NCI-H748 (cell line): ENCODE measurements at regions not wholly inside any gene's neighbourhood (a gene's known extent, or its start where the extent isn't known, plus 50 kb on each side); places are given as distances from the start of the nearest gene placed in this dataset.
"Not testable (repeated sequence)": the region's sequence is repeated elsewhere in the genome, so short reads cannot be mapped to it uniquely, and the experiment has no call there.

ENCODE experiments used
- DNase-seq: peaks from one replicate; lab custom pipeline; 2025; ENCODE audit not compliant: unreplicated experiment; lab: John Stamatoyannopoulos, UW

- no peak for DNase-seq
Observed at GRCh38 chr10:123375097-123375496, 220.9 kb downstream of the BUB3 start.

GRCh38 chr10:123375738-123376137 is 221.5 kb downstream of the BUB3 start:
- DNase-seq, result no peak

GRCh38 chr10:123377883-123378282 is 223.7 kb downstream of the BUB3 start:
- no peak for DNase-seq

DNA sequence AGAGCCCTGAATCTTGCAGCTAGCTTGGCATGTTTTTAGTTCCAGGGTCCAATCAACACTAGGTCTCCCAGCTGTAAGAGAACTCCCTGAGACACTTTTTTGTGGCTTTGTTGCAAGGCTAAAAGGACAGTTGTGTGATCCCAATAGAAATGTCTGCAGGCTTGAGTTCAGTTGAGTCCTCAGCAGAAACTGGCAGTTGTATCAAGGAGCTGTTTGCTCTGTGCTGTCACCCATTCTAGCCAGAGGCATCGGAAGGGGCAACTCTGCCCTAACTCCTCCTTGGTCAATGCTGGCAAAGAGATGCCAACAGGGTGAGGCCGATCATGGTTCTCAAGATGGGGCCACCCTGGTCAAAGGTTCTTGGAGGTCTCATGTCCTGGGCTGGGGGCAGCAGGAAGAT is 224.1 kb downstream of the BUB3 start:
- DNase-seq, result no peak

DNA sequence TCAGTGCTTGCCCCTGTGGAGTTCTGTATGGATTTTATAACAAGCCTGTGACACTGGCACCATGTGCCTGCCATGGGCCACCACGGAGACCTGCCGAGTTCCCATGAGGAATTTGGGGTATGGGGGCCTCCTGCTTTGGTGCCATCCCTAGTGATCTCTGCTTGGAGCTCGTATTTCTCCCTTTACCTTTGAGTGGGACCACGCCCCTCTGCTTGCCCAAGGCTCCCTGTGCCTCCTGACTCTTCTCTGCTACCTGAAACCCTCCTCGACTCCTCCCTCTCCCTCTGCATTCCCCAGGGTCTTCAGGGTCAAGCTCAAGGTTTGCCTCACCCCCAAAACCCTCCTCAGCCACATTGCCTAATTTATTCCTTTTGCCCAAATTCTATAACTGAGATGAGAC is 225.0 kb downstream of the BUB3 start:
- DNase-seq, result no peak

DNA sequence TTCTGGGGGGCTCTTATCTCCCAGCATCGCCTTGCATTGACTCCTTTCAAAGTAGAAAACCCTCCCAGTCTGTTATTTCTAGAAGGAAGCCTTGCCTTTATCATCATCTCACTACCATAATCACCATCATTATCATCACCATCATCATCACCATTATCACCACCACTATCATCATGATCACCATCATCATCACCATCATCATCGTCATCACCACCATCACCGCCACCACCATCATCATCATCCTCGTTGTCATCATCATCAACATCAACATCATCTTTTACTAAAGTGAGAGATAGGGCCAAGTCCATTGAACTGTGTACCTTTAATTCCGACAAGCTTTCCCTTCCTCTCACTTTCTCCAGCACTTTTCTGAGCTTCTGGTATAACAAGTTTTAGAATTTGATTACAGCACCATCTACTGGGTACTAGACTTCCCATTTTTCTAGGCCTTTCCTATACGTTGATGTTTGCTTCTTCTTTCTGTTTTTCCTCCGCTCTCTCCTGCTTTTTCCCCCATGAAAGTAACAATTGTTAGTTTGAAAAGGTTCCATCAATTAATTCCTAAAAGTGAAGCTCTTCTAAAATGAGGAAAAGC is 226.4 kb downstream of the BUB3 start:
- DNase-seq, result peak; percentile 56

DNA sequence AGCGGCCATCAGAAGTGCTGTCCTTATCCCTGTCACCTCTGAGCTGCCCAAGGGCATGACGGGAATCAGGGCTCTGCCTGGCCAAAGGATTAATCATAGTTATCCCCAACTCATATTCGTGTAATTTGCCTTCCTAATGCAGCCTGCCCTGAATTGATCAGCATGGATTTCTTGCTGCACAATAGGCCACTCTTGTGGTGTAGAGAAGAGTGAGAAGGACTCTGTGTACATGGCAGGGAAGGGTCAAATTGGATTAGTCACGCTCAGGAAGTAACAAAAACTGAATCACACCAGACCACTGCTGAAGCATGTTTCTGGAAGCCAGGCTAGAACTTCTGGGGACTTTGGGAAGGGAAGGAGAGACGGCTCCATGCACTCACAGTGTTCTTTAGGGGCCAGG is 227.0 kb downstream of the BUB3 start:
- no peak for DNase-seq

- DNase-seq, result no peak
Observed at GRCh38 chr10:123382491-123382890, 228.3 kb downstream of the BUB3 start.

- DNase-seq, result no peak
Observed at GRCh38 chr10:123385508-123386080, 231.4 kb downstream of the BUB3 start.

- no peak for DNase-seq
Observed at GRCh38 chr10:123389520-123389919, 235.3 kb downstream of the BUB3 start.

DNA sequence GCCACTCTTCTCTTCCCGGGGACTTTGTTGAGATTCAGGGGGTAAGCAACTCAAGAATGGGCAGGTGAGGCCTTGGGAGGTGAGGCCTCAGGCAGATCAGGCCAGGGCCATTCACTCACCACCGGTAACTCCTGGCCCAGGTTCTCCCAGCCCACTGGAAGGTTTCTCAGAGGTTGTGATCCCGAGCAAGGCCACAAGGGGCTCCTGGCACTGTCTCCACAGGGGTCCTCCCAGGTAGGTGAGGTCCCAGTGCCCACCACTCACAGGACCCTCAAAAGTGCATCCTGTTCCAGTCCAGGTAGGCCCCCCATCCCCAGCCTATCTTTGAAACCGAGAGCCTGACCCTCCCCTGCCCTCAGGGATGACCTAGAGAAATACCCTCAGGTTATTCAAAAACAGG is 236.1 kb downstream of the BUB3 start:
- DNase-seq, result no peak

- no peak for DNase-seq
Observed at GRCh38 chr10:123390874-123391273, 236.7 kb downstream of the BUB3 start.

DNA sequence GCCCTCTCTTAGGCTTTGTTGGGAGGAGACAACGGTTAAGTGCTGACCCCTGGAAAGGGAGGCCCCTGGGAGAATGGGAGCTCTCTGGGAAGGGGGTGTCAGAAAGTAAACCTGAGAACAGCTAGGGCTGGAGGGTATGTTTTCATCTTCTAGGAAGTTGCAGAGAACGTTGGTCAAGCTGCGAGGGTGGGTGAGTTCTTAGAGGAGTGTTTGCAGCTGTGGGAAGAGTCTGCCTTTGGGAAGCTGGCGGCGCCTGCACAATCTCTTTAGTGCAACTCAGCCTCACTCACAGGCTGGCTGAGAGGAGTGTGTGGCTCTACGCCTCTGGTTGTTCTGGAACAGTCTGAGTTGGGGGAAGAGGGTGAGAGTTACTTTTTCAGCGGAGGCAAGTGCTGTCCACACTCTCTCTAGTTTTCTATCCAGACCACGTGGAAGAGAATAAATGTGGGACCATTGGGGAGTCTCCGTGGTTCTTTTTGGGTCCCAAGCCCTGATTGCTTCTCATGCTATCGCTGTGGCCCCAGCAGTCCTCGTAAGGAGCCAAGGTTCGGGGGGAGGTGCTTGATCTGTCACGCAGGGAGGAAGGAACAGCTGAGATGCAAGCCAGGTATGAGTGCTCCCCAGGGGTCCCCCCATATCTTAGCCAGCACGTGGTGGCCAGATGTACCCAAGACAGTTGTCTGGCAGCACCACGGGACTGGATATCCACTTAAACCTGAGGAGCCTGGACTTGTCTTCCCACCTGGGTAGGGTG is 237.2 kb downstream of the BUB3 start:
- DNase-seq, result no peak

- DNase-seq, result peak; percentile 10
Observed at GRCh38 chr10:123392182-123392963, 238.2 kb downstream of the BUB3 start.

DNA sequence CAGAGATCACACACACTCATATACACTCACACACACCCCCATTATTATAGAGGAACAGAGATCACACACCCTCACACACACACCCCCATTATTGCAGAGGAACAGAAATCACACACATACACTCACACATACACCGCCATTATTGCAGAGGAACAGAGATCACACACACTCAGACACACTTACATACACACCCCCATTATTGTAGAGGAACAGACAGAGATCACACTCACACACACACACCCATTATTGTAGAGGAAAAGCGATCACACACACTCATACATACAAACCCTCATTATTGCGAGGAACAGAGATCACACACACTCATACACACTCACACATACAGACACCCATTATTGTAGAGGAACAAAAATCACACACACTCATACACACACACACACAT is 239.0 kb downstream of the BUB3 start:
- DNase-seq, result no peak

GRCh38 chr10:123394382-123394781 is 240.2 kb downstream of the BUB3 start:
- no peak for DNase-seq

DNA sequence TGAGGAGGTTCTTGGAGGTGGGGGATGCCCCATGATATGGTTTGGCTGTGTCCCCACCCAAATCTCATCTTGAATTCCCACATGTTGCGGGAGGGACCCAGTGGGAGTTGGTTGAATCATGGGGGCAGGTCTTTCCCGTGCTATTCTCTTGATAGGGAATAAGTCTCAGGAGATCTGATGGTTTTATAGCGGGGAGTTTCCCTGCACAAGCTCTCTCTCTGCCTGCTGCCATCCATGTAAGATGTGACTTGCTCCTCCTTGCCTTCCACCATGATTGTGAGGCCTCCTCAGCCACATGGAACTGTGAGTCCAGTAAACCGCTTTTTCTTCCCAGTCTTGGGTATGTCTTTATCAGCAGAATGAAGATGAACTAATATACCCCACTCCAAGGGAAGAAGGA is 241.0 kb downstream of the BUB3 start:
- DNase-seq, result not testable (repeated sequence)

DNA sequence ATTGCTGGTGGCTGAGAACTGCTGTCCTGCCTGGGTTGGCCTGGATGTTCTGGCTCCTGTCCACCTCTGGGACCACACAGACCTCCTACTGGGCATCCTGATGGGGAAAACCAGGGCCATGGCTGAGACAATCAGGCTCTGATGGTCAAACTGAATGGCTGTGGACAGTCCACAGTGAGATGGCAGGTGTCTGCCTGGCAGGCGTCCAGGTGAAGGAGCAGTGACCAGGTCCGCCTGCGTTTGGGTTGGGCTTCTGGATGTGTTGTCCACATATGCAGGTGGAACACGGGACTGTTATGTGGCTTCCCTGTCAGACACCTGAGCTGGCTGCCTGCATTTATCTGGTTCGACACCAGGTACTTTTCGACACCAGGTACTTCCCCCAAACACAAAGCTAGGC is 241.7 kb downstream of the BUB3 start:
- no peak for DNase-seq

DNA sequence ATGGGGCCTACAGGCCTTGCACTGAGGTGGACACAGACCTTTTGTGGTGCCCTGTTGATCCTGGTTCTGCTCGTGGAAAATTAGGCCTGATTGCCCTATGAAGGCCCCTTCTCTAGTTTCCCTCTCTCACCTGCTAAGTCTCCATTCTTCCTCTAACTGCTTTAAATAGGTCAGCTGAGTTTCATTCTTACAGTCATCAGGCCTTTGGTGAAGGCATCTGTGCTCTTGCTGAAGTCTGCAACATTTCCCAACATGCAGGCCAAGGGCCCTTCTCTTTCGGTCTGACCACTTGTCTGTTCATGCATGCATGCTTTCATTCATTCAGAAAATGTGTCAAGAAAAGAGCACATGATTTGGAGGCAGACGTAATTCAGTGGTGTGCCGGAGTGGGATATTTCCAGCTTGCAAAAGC is 244.0 kb downstream of the BUB3 start:
- no peak for DNase-seq

DNA sequence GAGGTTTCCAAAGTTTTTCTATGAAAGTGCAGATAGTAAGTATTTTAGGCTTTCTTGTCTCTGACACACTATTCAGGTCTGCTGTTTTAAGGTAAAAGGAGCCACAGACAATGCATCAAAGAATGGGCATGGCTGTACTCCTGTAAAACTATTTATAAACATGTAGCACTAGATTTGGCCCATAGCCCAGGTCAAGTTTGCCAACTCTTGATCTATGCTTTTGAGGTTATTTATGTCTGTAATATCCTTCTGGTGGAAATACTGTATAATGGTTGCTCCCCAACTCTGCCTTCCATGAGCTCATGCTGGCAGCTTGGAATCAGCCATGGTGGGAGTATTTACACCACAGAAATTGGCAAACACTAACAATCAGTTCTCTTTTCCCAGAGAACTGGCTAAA is 244.6 kb downstream of the BUB3 start:
- no peak for DNase-seq

DNA sequence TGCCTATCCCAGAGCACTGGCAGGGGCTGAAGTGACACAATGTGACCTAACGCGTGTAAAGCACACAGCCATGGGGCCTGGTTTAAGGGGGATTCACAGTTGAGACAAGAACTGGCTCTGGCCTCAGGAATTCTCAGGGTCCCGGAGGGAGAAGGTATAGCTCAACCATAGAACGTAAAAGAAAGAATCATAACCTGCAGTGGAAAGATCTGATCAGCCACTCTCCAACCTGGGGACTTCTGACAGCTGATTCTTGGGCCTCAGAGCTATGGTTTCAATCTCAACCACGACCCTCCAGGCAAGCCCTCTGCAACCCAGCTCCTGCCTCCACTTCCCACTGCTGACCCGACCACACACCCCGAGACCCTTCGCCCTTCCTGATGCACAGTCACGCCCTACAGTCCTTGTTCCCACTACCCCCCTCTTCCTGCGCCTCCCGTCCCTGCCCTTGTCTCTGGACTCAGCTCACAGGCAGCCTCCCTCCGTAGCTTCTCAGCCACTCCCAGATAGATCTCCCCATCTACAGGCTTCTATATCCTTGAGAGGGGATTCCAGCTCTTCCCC is 245.2 kb downstream of the BUB3 start:
- no peak for DNase-seq
